ENCODE measurements at regions not wholly inside any gene's neighbourhood (a gene's known extent, or its start where the extent isn't known, plus 50 kb on each side); places are given as distances from the start of the nearest gene placed in this dataset.

DNA sequence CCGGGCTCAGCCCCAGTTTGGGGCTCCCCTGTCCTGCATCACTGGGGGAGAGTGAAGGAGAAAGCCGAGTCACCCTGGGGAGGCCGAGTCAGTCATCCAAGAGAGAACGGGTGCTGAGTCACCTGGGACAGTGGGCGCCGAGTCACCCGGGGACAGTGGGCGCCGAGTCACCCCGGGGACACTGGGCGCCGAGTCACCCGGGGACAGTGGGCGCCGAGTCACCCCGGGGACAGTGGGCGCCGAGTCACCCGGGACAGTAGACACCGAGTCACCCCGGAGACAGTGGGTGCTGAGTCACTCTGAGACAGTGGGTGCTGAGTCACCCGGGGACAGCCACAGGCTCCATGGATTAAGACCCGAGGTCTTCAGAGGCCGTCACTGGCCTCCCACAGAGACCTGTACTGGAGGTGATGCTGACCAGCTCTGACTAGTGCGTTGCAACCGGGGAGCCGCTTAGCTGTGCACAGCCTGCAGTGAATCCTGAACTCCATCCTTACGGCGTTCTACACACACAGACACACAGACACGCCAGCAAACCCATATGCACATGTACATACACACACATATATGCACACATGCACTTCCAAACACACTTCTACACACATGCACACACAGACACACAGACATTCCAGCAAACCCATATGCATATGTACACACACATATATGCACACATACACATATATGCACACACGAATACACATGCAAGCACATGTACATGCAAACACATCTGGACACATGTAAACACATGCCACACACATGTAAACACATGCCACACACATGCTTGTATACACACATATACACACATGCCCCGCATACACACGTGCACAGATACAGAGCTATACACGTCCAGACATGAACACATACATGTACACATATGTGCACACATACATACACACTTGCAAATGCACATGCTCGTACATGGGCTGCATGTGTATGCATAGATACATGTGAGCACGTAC is 64.9 kb upstream of the GALNT9 start:
- Histone ChIP-seq H3K9ac (ENCODE audit: low read depth, low read length, poor library complexity, severe bottlenecking) (no peak overlapping the region), H3K36me3 (ENCODE audit: insufficient read depth, low read length) (no peaks in the 10 kb centered on the region), H3K79me2 (ENCODE audit: insufficient read depth, low read length) (no peaks in the 10 kb centered on the region), H3K4me3 (ENCODE audit: low read length, poor library complexity, severe bottlenecking) (no peak overlapping the region), H3K9me3 (ENCODE audit: insufficient read depth, low read depth, low read length) (no peaks in the 10 kb centered on the region), H3K4me1 (ENCODE audit: insufficient read depth, low read length, poor library complexity, severe bottlenecking) (no peaks in the 10 kb centered on the region), H4K20me1 (ENCODE audit: insufficient read depth, low read length, poor library complexity, severe bottlenecking) (no peaks in the 10 kb centered on the region), H2AFZ (ENCODE audit: low read length) (no peak overlapping the region), H3K27me3 (ENCODE audit: insufficient read depth, low read length, poor library complexity, severe bottlenecking) (no peaks in the 10 kb centered on the region), H3F3A (ENCODE audit: low read depth) (no peaks in the 10 kb centered on the region), H3K9me2 (replicated peaks; ENCODE audit: low read depth, low read length) (no peaks in the 10 kb centered on the region), H3K4me2 (ENCODE audit: low read depth, low read length, poor library complexity, severe bottlenecking) (no peak overlapping the region)
- TF ChIP-seq, protein P1, sequence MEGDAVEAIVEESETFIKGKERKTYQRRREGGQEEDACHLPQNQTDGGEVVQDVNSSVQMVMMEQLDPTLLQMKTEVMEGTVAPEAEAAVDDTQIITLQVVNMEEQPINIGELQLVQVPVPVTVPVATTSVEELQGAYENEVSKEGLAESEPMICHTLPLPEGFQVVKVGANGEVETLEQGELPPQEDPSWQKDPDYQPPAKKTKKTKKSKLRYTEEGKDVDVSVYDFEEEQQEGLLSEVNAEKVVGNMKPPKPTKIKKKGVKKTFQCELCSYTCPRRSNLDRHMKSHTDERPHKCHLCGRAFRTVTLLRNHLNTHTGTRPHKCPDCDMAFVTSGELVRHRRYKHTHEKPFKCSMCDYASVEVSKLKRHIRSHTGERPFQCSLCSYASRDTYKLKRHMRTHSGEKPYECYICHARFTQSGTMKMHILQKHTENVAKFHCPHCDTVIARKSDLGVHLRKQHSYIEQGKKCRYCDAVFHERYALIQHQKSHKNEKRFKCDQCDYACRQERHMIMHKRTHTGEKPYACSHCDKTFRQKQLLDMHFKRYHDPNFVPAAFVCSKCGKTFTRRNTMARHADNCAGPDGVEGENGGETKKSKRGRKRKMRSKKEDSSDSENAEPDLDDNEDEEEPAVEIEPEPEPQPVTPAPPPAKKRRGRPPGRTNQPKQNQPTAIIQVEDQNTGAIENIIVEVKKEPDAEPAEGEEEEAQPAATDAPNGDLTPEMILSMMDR (conservative IDR thresholded peaks at IDR 0.05; ENCODE audit: low read length): no peak
- no peak for TF ChIP-seq EZH2phosphoT487 (IDR thresholded peaks at IDR 0.05; ENCODE audit: borderline replicate concordance)

DNA sequence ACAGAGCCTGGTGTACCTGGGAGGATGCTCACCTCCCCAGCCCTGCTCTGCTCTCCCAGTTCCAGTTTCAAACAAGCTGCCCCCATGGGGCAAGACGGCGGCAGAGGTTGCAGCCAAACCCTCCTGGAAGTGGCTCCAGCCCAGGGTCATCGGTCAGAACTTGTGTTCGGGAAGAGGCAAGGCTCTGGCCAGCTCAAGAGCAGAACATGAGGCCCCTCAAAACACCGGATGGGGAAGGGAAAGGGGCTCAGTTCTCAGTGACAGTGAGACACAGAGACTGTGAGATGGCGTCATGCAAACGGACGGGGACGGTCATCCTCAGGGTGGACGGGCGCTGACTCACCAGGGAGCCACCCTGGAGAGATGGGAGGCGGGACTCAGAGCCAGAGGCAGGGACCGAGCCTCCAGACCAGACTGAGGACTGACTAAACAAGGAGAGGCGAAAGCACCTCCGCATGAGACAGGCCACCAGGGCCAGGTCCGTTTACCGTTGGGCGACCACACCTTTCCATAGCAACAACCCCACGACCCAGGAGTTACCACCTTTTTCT is 63.9 kb upstream of the GALNT9 start:
- H3F3A ChIP-seq (ENCODE audit: low read depth): no peaks in the 10 kb centered on the region
- no peaks in the 10 kb centered on the region for H3K79me2 ChIP-seq (ENCODE audit: insufficient read depth, low read length)
- no peak overlapping the region for H2AFZ ChIP-seq (ENCODE audit: low read length)
- H3K9ac ChIP-seq (ENCODE audit: low read depth, low read length, poor library complexity, severe bottlenecking): no peak overlapping the region
- H3K9me3 ChIP-seq (ENCODE audit: insufficient read depth, low read depth, low read length): no peaks in the 10 kb centered on the region
- no peaks in the 10 kb centered on the region for H3K27me3 ChIP-seq (ENCODE audit: insufficient read depth, low read length, poor library complexity, severe bottlenecking)
- TF ChIP-seq, protein P1 (conservative IDR thresholded peaks at IDR 0.05; ENCODE audit: low read length): no peak
- no peak for TF ChIP-seq EZH2phosphoT487 (IDR thresholded peaks at IDR 0.05; ENCODE audit: borderline replicate concordance)
- H4K20me1 ChIP-seq (ENCODE audit: insufficient read depth, low read length, poor library complexity, severe bottlenecking): no peaks in the 10 kb centered on the region
- no peak overlapping the region for H3K4me2 ChIP-seq (ENCODE audit: low read depth, low read length, poor library complexity, severe bottlenecking)
- no peaks in the 10 kb centered on the region for H3K36me3 ChIP-seq (ENCODE audit: insufficient read depth, low read length)
- no peak overlapping the region for H3K4me3 ChIP-seq (ENCODE audit: low read length, poor library complexity, severe bottlenecking)
- H3K4me1 ChIP-seq (ENCODE audit: insufficient read depth, low read length, poor library complexity, severe bottlenecking): no peaks in the 10 kb centered on the region
- no peaks in the 10 kb centered on the region for H3K9me2 ChIP-seq (replicated peaks; ENCODE audit: low read depth, low read length)

DNA sequence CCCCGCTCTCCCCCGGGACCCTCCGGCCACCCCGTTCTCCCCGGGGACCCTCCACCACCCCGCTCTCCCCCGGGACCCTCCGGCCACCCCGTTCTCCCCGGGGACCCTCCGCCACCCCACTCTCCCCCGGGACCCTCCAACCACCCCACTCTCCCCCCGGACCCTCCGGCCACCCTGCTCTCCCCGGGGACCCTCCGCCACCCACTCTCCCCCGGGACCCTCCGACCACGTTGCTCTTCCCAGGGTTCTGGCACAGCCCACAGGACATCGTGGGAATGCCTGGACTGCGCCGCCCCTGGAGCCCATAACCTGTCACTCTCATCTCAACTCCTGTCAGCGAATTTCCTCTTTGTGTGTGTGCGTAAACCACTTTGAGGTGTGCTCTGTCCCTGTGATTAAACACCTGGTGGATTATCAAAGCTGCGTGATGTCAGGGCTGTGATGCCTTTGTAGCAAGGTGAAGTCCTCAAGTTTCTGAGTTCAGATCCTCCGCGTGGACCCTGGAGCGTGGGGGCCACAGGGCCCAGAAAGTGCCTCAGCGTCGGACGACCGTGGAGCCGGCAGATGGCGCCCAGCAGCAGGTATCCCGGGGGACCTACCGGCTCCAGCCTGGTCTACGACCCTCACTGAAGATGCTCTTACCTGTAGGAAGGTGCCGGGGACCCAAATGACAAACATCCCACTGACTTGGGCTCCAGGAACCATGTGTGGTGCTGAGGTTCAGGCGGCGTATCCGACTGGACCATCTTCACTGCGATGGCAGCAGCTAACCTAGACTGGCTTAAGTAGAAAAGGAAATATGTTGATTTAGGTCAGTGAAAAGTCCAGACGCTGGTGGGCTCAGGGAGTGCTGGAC is 63.2 kb upstream of the GALNT9 start:
- Histone ChIP-seq H3K79me2 (ENCODE audit: insufficient read depth, low read length) (no peaks in the 10 kb centered on the region), H3K4me3 (ENCODE audit: low read length, poor library complexity, severe bottlenecking) (no peak overlapping the region), H3K9ac (ENCODE audit: low read depth, low read length, poor library complexity, severe bottlenecking) (no peak overlapping the region), H3K4me1 (ENCODE audit: insufficient read depth, low read length, poor library complexity, severe bottlenecking) (no peaks in the 10 kb centered on the region), H3K9me3 (ENCODE audit: insufficient read depth, low read depth, low read length) (no peaks in the 10 kb centered on the region), H3K9me2 (replicated peaks; ENCODE audit: low read depth, low read length) (no peaks in the 10 kb centered on the region), H3K4me2 (ENCODE audit: low read depth, low read length, poor library complexity, severe bottlenecking) (no peak overlapping the region), H2AFZ (ENCODE audit: low read length) (no peak overlapping the region), H3K27me3 (ENCODE audit: insufficient read depth, low read length, poor library complexity, severe bottlenecking) (no peaks in the 10 kb centered on the region), H3K36me3 (ENCODE audit: insufficient read depth, low read length) (no peaks in the 10 kb centered on the region), H4K20me1 (ENCODE audit: insufficient read depth, low read length, poor library complexity, severe bottlenecking) (no peaks in the 10 kb centered on the region), H3F3A (ENCODE audit: low read depth) (no peaks in the 10 kb centered on the region)
- TF ChIP-seq EZH2phosphoT487 (IDR thresholded peaks at IDR 0.05; ENCODE audit: borderline replicate concordance): no peak
- TF ChIP-seq, protein P1 (conservative IDR thresholded peaks at IDR 0.05; ENCODE audit: low read length): no peak
